OCI-LY7 (cell line): ENCODE measurements at regions not wholly inside any gene's neighbourhood (a gene's known extent, or its start where the extent isn't known, plus 50 kb on each side); places are given as distances from the start of the nearest gene placed in this dataset.

Experiments used
- BruUV-seq: library from RNA; stranded (reverse); fragments of 400-500 nt; replicated peaks from 2 replicates; lab custom pipeline; 2021; lab: Mats Ljungman, UMichigan
- CTCF ChIA-PET: fragments of 300-600 bp; sonication (Branson Sonifier 250); formaldehyde crosslinking; loops from one replicate; lab custom pipeline; 2022; ENCODE audit warnings: antibody characterized with exemption; ENCODE audit not compliant: unreplicated experiment; lab: Charles Lee
- POLR2A ChIA-PET: fragments of 300-600 bp; sonication (Branson Sonifier 250); formaldehyde crosslinking; loops from one replicate; lab custom pipeline; 2022; ENCODE audit warnings: antibody characterized with exemption; lab: Charles Lee
- DNase-seq: peaks from one replicate; pipeline ENCODE4 v3.0.0-alpha.2; 2015; ENCODE audit warnings: low spot score
- H2AFZ ChIP-seq: fragments of 200-600 bp; sonication (generic), shearing (Covaris generic); 2 replicates; pipeline ENCODE4 v1.6.1; 2014; ENCODE audit warnings: mild to moderate bottlenecking, antibody characterized with exemption, low read length, moderate library complexity
- H3K27ac ChIP-seq: fragments of 200-600 bp; sonication (generic); 2 replicates; pipeline ENCODE4 v1.5.1; 2014; ENCODE audit warnings: mixed run types, low read depth, mild to moderate bottlenecking, moderate library complexity, low read length, inconsistent platforms; ENCODE audit not compliant: poor library complexity, severe bottlenecking
- H3K36me3 ChIP-seq: fragments of 200-600 bp; sonication (generic); 2 replicates; pipeline ENCODE4 v1.6.1; 2014; ENCODE audit warnings: mild to moderate bottlenecking, antibody characterized with exemption, low read length, moderate library complexity, mixed read lengths; ENCODE audit not compliant: insufficient read depth
- H3K4me1 ChIP-seq: fragments of 200-600 bp; sonication (generic); 2 replicates; pipeline ENCODE4 v1.5.1; 2014; ENCODE audit warnings: mild to moderate bottlenecking, low read length; ENCODE audit not compliant: insufficient read depth, poor library complexity, severe bottlenecking
- H3K4me2 ChIP-seq: fragments of 200-600 bp; sonication (generic); 2 replicates; pipeline ENCODE4 v1.6.1; 2014; ENCODE audit warnings: mild to moderate bottlenecking, low read length
- H3K4me3 ChIP-seq: fragments of 200-600 bp; sonication (generic); 2 replicates; pipeline ENCODE4 v1.5.1; 2014; ENCODE audit warnings: mild to moderate bottlenecking, low read depth, low read length; ENCODE audit not compliant: poor library complexity, severe bottlenecking
- H3K79me2 ChIP-seq: fragments of 200-600 bp; sonication (generic); 2 replicates; pipeline ENCODE4 v1.6.1; 2016; ENCODE audit warnings: low read depth, mild to moderate bottlenecking, low read length, moderate library complexity, mixed read lengths; ENCODE audit not compliant: insufficient read depth
- H3K9me2 ChIP-seq: fragments of 200-600 bp; sonication (generic); 2 replicates; pipeline ENCODE4 v1.6.1; 2016; ENCODE audit warnings: mild to moderate bottlenecking, low read length, mixed read lengths; ENCODE audit not compliant: insufficient read depth
- H3K9me3 ChIP-seq: fragments of 200-600 bp; sonication (generic); 2 replicates; pipeline ENCODE4 v1.6.1; 2014; ENCODE audit warnings: mild to moderate bottlenecking, mixed run types, low read length, mixed read lengths
- H4K20me1 ChIP-seq: fragments of 200-600 bp; sonication (generic); 2 replicates; pipeline ENCODE4 v1.6.1; 2014; ENCODE audit warnings: mild to moderate bottlenecking, antibody characterized with exemption, low read length, moderate library complexity, mixed read lengths; ENCODE audit not compliant: insufficient read depth
- EZH2phosphoT487 ChIP-seq: fragments of 200-600 bp; sonication (generic); IDR thresholded peaks from 2 replicates; pipeline ENCODE4 v1.6.1; 2018; ENCODE audit warnings: low read depth, borderline replicate concordance, mild to moderate bottlenecking, mixed run types, antibody characterized with exemption, low read length, moderate library complexity, mixed read lengths
- intact Hi-C: fragments of 100-400 bp; cut with micrococcal nuclease; formaldehyde crosslinking; loops from one replicate; pipeline ENCODE4 v1.10.0; 2022; ENCODE audit not compliant: unreplicated experiment
- TF ChIP-seq, protein P1 (sequence below): fragments of 200-600 bp; sonication (generic); conservative IDR thresholded peaks from 2 replicates; pipeline ENCODE4 v1.5.1; 2014; ENCODE audit warnings: mild to moderate bottlenecking, antibody characterized with exemption, low read length, moderate library complexity, mixed read lengths

DNA sequence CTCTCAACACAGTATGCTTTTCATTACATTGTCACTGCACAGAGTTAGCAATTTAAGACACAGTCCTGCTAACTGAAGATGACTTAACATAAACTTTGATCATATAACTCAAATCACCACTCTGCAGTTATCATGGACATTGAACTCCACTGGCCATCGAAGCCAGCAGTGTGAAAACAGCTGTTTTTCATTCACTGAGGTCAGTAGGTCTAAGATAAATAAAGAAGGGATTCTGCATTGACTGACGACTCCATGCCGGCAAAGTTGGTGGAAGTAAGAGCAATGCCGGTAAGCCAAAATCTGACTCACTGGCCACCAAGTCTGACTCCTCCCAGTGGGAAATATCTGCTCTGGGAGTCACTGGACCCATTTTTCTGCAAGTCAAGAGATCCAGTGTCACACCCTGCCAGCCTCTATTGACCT lies 449.9 kb upstream of the ANKRD30A start:
- Histone ChIP-seq H3K4me2 (no peak overlapping the region), H3K9me3 (no peaks in the 10 kb centered on the region), H3K27ac (no peak overlapping the region), H3K4me1 (no peaks in the 10 kb centered on the region), H2AFZ (no peak overlapping the region), H3K9me2 (no peaks in the 10 kb centered on the region), H3K79me2 (no peaks in the 10 kb centered on the region), H3K36me3 (no peaks in the 10 kb centered on the region), H4K20me1 (no peaks in the 10 kb centered on the region), H3K4me3 (no peak overlapping the region)
- DNase-seq, result no peak
- POLR2A ChIA-PET, result interaction anchor here (0.6 kb wide), 2 partner anchors 11 to 1371 kb away, joined by 3 to 5 read pairs; no protein-coding TSS in a partner anchor
- no peak for TF ChIP-seq EZH2phosphoT487
- TF ChIP-seq, protein P1, sequence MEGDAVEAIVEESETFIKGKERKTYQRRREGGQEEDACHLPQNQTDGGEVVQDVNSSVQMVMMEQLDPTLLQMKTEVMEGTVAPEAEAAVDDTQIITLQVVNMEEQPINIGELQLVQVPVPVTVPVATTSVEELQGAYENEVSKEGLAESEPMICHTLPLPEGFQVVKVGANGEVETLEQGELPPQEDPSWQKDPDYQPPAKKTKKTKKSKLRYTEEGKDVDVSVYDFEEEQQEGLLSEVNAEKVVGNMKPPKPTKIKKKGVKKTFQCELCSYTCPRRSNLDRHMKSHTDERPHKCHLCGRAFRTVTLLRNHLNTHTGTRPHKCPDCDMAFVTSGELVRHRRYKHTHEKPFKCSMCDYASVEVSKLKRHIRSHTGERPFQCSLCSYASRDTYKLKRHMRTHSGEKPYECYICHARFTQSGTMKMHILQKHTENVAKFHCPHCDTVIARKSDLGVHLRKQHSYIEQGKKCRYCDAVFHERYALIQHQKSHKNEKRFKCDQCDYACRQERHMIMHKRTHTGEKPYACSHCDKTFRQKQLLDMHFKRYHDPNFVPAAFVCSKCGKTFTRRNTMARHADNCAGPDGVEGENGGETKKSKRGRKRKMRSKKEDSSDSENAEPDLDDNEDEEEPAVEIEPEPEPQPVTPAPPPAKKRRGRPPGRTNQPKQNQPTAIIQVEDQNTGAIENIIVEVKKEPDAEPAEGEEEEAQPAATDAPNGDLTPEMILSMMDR, result no peak
- intact Hi-C loops, result no loop called here
- BruUV-seq, result no TSS peak
- CTCF ChIA-PET, result no interaction called here

DNA sequence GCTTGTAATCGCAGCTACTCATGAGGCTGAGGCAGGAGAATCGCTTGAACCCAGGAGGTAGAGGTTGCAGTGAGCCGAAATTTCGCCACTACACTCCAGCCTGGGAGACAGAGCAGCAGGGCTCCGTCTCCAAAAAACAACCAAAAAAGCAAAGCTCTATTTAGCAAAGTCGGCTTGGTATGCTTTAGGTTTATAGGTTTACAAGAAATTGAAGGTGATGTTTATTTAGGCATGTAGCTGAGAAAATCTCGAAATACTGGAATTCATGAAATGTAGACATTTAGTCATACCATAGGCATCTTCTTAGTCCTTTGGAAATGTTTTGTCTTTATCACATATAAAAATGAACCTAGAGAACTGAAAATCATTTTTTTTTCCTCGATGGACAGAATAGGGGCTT lies 453.8 kb upstream of the ANKRD30A start:
- DNase-seq, result no peak
- intact Hi-C loops, result no loop called here
- BruUV-seq, result no TSS peak

More for the DNA sequence above, 453.8 kb upstream of the ANKRD30A start:
- POLR2A ChIA-PET, result no interaction called here
- H3K4me2 ChIP-seq, result no peak overlapping the region
- H3K36me3 ChIP-seq, result no peaks in the 10 kb centered on the region
- no peaks in the 10 kb centered on the region for H3K9me2 ChIP-seq
- H4K20me1 ChIP-seq, result no peaks in the 10 kb centered on the region
- H3K27ac ChIP-seq, result no peak overlapping the region
- H3K79me2 ChIP-seq, result no peaks in the 10 kb centered on the region
- H2AFZ ChIP-seq, result no peak overlapping the region
- TF ChIP-seq EZH2phosphoT487, result no peak
- TF ChIP-seq, protein P1, result no peak
- CTCF ChIA-PET, result no interaction called here
- no peaks in the 10 kb centered on the region for H3K4me1 ChIP-seq
- no peak overlapping the region for H3K4me3 ChIP-seq
- H3K9me3 ChIP-seq, result no peaks in the 10 kb centered on the region
